GM19043 (cell line): ENCODE measurements at regions not wholly inside any gene's neighbourhood (a gene's known extent, or its start where the extent isn't known, plus 50 kb on each side); places are given as distances from the start of the nearest gene placed in this dataset.

Experiments used
- ATAC-seq: cut with Tn5 transposase; IDR thresholded peaks from one replicate; pipeline ENCODE4 v1.9.1; 2021; ENCODE audit warnings: low read depth; ENCODE audit not compliant: unreplicated experiment

DNA sequence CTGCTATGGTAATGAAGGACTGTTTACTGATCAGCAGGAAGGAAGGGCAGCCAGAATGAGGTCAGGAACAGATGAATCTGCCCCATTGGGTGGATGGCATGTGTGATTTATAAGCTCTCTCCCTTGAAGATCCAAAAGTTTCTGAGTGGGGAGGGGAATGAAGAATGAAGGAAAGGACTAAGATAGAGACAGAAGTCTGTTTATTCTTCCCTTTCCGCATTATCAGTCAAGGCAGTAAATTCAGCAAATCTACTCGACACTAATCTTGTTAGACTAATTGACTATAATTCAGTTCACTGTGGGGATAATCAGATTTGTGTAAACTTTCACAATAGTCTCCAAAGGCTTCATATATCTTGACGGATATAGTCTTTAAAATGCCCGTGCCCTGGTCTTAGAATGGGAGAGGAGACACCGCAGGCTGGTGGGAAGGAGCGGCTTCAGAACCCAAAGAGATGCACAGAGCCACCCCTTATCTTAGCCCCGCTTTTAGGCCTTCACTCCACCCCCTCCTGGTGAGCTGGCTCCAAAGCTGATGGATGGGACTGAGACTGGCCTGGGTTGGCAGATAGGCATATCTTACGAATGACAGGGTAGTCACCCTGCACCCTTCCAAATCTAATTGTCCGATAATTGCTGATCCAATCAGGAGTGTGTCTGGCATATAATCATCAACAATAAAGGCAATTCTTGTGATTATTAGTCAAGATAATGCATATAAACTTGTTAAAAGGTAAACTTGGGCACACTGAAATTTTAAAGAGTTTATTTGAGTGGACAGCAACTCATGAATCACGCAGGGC is 76.0 kb upstream of the PPM1J start:
- no peak for ATAC-seq

DNA sequence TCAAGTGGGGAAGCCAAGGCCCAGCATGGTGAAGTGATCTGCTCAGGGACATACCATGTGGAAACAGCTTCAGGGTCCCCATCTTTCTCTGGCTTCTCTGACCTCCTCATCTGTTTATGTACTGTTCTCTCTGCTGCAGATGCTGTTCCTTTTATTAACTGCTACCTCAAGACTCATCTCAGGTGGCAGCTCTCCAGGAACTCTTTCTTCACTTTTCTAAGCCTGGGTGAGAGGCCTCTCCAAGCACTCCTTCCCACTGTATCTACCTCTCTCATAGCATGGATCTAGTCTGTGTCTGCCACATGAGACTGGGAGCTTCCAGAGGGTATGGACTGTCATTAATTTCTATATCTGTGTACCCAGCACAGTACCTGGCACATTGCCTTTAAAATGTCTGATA is 73.4 kb upstream of the PPM1J start:
- ATAC-seq = no peak

DNA sequence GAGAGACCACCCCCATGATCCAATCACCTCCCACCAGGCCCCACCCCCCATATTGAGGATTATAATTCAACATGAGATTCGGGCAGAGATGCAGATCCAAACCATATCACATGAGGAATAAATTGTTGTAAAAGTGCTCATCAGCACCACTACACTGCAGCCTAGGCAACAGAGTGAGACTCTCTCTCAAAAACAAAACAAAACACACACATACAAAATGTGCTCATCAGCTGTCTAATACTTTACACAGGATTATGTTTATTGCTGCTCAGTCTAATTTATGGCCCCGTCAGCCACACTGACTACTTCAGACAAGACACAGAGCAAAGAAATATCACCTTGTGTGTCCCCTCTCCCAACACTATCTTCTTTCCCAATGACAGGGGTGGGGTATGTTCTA is 72.9 kb upstream of the PPM1J start:
- no peak for ATAC-seq

DNA sequence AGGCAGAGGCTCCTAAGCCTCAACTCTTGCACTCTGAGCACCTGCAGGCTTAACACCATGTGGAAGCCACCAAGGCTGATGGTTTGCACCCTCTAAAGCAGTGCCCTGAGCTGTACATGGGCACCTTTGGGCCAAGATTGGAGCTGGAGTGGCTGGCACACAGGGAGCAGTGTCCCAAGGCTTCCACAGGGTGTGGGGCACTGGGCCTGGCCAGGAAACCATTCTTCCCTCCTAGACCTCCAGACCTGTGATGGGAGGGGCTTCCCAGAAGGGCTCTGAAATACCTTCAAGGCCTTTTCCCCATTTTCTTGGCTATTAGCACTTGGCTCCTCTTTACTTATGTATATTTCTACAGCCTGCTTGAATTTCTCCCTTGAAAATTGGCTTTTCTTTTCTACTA is 67.9 kb upstream of the PPM1J start:
- ATAC-seq = no peak

DNA sequence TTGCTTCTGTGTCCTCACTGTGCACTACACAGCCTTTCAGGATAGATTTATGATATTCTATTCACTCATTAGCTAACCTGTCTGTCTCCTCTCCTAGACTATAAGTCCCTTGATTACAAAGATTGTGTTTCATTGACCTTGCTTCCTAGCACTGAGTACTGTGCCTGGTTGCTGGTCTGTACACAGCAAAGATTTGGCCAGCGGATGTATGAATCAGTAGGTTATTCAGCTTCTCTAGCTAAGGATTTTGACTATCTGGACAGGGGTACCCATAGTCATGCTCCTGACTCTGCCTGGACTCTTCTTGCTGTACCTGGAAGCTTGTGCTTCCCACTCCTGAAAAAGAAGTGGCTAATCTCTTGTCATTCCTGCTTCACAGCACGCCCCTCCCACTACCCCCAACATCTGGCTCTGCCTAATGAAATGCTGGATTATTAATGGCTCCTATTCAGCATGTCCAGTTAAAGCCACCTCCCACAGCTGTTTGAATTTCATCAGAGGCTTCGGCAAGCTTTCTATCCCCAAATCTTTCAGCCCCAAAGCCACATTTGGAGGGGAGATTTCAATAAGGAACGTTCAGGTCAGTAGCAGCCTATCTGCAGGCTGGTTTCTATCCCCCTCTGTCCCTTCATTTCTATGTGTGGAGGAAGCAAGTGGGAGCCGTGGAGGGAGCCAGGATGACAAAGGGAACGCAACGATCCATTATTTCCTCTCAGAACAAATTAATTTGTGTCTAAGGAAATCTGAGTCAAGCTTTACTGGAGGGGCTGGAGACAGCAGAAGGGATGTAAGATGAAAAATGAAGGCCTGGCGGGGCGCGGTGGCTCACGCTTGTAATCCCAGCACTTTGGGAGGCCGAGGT is 64.8 kb upstream of the PPM1J start:
- no peak for ATAC-seq

DNA sequence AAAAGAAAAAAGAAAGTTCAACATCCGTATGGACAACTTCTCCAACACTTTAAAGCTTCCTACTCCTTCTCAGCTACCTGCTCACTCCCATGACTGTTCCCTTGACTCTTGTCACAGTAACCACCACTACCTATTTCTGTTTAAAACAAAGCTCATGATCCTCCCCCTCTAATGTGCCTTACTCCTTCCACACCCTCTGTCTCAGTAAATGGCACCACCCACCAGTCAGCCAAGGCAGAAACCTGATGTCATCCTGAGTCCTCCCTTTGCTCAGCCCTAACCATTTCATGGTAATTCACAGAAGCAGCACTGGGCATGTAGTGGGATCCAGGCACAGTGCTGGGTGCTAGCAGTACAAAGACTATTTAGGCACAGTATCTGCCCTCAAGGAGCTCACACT is 63.0 kb upstream of the PPM1J start:
- ATAC-seq = no peak

DNA sequence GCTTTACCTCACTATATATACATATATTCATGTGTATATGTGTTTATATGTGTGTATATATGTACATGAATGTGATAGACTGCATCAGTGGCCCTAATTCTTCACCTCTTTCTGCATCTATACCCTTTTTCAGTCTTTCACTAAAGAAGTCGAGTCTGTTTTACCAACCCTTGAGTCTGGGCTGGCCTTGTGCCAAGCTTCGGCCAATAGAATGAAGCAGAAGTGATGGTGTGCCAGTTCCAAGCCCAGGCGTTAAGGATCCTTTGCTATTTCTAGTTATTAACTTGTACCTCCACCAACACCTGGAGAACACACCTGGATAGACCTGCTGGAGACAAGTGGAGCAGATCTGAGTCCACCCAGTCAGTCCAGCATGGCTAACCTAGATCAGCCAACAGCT is 61.6 kb upstream of the PPM1J start:
- no peak for ATAC-seq

DNA sequence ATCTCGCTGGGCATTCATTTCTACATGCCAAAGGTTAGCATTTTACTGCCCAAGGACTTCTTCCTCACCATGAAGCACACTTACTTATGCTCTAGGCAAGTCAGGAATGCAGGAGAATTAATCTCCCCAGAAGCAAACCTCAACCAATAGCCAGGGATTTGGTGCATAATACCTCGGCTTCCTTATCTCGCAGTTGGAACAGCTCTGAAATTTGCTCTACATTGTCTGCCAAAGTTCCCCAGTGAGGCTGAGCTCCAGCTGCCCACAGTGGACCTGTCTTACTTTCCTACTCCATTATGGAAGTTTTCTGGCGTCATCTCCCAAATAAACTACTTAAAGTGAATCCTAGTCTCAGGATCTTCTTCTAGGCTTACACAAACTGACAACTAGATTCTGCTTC is 57.6 kb upstream of the PPM1J start:
- no peak for ATAC-seq

DNA sequence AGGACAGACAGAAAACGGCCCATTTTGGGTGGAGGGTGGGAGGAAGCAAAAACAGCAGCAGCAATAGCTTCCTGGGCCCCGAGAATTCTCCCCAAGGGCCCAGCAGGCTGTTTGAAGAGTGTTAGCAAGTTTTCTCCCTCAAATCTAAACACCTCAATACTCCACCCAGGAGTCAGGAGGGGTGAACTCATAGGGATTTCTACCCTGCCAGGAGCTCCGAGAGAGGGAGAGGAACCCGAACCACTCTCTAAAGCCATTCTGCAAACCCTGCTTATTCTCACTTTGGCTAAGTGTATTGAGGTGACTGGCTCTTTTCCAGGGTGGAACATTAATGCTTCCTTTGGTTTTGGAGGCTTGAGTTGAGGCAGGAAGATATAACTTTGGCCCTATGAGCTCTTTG is 55.6 kb upstream of the PPM1J start:
- ATAC-seq = no peak

DNA sequence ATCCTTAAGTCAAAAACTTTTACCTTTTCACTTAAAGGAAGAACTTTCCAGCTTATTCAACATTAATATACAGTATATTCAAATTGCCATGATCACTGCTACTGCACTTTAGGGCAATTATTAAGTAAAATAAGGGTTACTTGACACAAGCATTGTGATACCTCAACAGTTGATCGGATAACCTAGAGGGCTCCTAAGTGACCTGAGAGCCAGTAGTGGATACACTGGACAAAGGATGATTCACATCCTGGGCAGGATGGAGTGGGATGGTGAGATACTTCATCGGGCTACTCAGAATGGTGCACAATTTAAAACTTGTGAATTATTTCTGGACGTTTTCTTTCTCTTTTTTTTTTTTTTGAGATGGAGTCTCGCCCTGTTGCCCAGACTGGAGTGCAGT is 54.5 kb upstream of the PPM1J start:
- no peak for ATAC-seq

DNA sequence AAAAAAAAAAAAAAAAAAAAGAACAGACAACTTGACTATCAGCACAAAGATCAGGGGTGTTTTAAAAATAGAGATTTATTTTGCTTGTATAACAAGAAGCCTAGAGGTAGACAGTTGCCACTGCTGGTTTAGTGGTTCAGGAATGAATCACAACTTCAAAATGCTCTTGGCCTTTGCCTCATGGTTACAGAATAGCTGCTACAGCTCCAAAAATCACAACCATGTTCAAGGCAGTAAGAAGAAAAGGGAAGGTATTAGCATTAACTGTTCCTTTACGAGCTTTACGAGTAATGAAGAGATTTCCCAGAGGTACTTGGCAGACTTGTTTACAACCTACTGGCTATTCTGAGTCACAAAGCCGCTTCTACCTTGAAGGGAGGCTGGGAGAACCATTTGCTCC is 52.5 kb upstream of the PPM1J start:
- ATAC-seq = no peak
